Uterus (tissue), 2 donors: ENCODE measurements at regions not wholly inside any gene's neighbourhood (a gene's known extent, or its start where the extent isn't known, plus 50 kb on each side); places are given as distances from the start of the nearest gene placed in this dataset.

Experiments used
- CTCF ChIP-seq, 4 experiments: fragments of 200-600 bp in 2 of 4; fragments of 450-650 bp in 2 of 4; sonication (generic) in 2 of 4; IDR thresholded peaks; one replicate each; pipeline ENCODE4 v1.5.1; 2016 to 2019; ENCODE audit warnings: antibody characterized with exemption in 4 of 4, mild to moderate bottlenecking in 2 of 4, moderate library complexity in 1 of 4
- POLR2A ChIP-seq, 2 donors: fragments of 450-650 bp; IDR thresholded peaks; one replicate each; pipeline ENCODE4 v1.6.1; 2016; ENCODE audit warnings: antibody characterized with exemption in 2 of 2, mild to moderate bottlenecking in 1 of 2, moderate library complexity in 1 of 2

DNA sequence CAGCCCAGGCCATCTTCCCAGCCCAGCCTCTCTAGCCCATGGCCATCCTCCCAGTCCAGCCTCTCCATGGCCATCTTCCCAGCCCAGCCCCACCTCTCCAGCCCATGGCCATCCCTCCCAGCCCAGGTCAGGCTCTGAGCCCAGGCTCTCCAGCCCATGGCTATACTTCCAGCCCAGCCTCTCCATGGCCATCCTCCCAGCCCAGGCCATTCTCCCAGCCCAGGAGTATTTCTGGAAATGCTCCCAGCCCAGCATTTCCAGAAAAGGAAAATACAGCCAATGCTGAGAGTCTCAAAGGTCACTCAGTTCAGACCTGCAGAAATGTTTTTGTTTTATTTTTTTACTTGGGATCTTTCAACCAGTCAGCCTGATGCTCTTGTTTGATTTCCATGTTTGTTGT is 70.0 kb upstream of the ZNF281 start:
- TF ChIP-seq CTCF (IDR thresholded peaks at IDR 0.05) (no peak), POLR2A (IDR thresholded peaks at IDR 0.05) (no peak)
